ENCODE measurements at regions not wholly inside any gene's neighbourhood (a gene's known extent, or its start where the extent isn't known, plus 50 kb on each side); places are given as distances from the start of the nearest gene placed in this dataset.

GRCh38 chr13:107912745-107913144 lies 302.6 kb downstream of the LIG4 start:
- TF ChIP-seq CTCF (IDR thresholded peaks at IDR 0.05) (no peak), POLR2A (IDR thresholded peaks at IDR 0.05) (no peak)
